HG02885 (cell line): ENCODE measurements at regions not wholly inside any gene's neighbourhood (a gene's known extent, or its start where the extent isn't known, plus 50 kb on each side); places are given as distances from the start of the nearest gene placed in this dataset.

Source experiments
- ATAC-seq: cut with Tn5 transposase; IDR thresholded peaks from one replicate; pipeline ENCODE4 v1.9.1; 2021; ENCODE audit warnings: mild to moderate bottlenecking; ENCODE audit not compliant: unreplicated experiment, poor library complexity

DNA sequence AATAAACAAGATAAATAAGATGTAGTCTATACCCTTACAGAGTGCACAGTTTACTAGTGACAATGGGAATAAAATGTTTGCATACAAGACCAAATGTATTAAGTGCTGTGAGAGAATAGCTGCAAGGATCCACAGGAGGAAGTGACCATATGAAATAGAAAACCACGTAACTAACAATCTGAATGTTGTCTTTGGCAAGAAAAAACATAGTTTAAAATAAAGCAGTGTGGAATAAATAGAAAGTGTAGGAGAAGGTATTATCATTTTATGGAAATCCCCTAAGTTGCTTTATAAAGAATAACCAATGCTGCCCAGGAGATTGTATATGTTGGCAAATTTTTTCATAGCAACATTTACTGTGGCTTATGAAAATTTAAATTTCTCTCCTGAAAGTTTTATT, 116.1 kb downstream of the PCDH7 start:
- no peak for ATAC-seq

GRCh38 chr4:30837131-30837539, 117.0 kb downstream of the PCDH7 start:
- no peak for ATAC-seq

GRCh38 chr4:30837861-30838260, 117.7 kb downstream of the PCDH7 start:
- no peak for ATAC-seq

- no peak for ATAC-seq
Observed at GRCh38 chr4:30838331-30838730, 118.2 kb downstream of the PCDH7 start.

GRCh38 chr4:30839583-30840520, 119.7 kb downstream of the PCDH7 start:
- ATAC-seq: no peak

GRCh38 chr4:30840571-30840970, 120.4 kb downstream of the PCDH7 start:
- ATAC-seq: no peak

DNA sequence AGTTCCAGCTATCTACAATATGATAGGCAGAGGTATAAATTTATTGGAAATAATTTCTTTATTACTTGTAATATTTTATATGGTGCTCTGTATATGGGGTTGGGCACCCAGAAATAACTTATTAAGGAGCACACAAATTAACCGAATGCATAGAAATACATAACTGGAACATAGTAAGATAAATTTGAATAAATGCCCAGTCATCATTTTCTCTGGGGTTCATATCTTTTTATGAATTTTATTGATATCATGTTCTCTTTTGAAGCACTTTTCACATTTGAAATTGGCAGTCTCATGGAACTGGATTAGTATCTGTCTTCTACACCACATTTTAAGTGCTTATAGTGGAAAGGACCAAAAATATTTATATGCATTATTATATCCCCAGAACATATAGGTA, 122.0 kb downstream of the PCDH7 start:
- no peak for ATAC-seq

- no peak for ATAC-seq
Observed at GRCh38 chr4:30842689-30843088, 122.5 kb downstream of the PCDH7 start.

DNA sequence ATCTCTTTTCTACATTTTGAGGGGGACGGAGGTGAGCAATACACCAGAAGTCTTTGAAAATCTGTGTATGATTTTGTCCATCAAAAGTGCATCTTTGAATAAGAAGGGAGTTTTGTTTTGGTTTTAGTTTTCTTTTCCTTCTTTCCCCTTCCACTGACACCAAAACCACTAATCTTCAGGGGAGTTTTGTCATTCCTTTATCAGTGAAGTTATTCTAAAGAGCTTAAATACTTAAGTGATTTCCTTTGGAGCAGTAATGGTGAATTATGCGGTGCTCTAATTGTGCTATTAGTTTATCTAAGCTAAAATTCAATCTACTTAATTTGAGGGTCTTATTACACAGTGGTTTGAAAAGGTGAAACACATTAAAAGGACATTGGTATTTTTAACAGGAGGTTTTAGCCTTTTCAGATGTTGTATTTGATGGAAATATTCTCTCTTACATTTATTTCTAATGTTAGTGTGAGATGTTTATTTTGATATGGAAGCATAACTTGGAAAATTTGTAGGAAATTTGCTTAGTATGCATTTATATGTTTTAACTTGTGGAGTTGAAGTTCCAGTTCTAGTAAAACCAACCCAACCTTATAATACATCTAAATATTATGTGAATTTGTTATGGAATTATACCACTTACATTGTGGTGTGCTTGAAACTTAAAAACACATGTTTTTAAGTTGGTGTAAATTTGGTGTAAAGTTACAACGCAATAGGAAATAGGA, 124.9 kb downstream of the PCDH7 start:
- no peak for ATAC-seq

- ATAC-seq: no peak
Observed at GRCh38 chr4:30847167-30847566, 127.0 kb downstream of the PCDH7 start.

GRCh38 chr4:30847958-30848357, 127.8 kb downstream of the PCDH7 start:
- ATAC-seq: no peak

- no peak for ATAC-seq
Observed at GRCh38 chr4:30854531-30854930, 134.4 kb downstream of the PCDH7 start.

DNA sequence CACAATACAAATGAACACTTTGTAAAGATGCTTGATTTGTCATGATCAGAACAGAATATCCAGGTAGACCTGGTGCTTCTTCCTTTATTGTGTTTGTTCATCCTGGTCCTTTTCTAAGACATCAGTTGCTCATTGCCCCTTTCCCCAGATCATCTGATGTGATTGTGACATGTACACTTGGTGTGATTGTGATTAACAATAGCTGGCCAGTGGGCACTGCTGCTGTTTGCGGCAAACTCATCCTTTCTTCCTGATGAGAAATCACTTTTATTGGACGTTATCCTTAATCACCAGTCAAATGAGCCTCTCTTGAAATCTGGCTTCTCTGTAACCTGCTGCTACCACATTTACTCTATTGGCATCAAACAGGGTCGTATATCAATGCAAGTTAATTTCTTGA, 135.1 kb downstream of the PCDH7 start:
- ATAC-seq: no peak

DNA sequence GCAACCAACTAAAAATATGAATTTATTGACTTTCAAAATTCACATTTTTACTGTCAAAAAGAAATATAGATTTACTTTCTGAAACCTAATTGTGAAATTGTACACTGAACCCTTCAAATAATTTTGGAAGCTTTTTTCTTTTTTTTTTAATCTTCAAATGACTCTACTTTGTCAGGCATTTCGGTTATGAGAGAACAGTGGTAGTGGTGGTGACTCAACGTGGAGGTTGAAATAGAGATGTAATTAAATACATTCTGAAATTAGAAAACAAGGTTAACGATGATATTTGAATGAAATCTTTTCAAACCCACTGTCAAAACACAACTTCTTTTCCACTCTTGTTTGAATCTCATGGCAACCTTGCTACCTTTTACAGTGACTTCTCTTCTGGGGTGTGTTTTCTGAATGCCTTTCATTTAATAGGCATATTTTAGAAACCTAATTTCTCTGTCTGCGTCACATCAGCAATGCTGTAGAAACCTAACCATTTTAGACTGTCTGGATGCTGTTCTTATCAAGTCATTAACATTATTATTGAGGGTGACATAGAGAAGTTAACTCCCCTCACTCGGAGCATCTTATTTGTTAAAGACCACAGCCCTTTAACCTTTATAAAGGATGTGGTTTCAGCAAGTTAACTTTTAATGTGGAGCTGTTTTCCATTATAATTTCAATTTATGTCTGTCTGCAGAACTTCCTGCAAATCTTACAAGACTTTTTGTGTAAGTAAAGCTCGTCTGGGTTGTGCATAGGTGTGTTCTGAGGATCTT, 136.8 kb downstream of the PCDH7 start:
- no peak for ATAC-seq

DNA sequence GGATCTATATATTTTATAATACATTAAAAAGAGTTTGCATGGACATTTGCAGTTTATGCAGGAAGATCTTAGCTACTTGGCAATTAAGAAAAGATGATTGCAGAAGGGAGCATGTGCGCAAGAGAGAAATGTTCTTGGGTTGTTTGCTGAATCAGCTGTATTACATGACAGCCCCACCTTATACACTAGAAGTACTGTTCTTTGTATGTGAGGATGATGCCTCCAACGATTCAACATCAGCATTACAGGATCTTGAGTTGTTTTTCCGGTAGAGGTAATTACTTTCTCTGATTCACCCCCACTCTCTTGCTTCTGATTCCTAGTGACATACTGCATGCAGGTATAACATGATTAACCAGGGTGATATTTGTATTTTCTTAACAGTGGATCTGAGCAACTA, 140.8 kb downstream of the PCDH7 start:
- ATAC-seq: no peak

GRCh38 chr4:30862196-30862595, 142.0 kb downstream of the PCDH7 start:
- ATAC-seq: no peak

DNA sequence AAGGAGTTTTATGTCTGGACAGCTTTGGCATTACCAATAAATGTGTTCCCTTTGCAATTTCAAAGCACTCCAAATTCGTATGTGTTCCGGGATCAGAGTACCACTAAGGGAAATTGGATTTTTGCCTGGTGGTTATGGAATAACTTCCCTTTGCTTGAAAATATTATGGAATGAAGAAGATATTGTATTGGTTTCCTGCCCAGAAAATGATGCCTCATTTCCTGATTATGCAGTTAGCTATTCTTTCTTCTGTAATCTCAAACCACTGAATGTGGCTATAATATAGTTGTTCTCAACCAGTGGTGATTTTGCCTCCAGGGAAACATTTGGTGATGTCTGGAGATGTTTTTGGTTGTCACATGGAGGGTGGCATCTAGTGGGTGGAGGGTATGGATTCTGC, 142.9 kb downstream of the PCDH7 start:
- no peak for ATAC-seq

DNA sequence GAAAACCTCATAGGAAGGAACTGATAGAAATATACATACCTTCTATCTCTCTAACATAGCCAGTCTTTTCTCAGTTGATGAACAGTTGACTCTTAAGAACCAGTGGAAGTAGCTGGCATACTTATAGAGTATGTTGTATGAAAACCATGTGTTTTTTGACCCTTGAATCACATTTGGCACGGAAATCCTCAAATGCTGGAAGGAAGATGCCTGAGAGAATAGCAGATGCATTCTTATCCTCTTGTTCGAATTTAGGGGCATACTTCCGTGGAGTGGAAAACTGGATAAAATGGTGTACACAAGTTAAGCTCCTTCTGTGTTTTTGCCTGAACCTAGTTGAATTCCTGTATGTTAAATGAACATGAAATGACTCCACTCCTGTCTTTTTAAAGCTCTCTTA, 145.5 kb downstream of the PCDH7 start:
- ATAC-seq: no peak

DNA sequence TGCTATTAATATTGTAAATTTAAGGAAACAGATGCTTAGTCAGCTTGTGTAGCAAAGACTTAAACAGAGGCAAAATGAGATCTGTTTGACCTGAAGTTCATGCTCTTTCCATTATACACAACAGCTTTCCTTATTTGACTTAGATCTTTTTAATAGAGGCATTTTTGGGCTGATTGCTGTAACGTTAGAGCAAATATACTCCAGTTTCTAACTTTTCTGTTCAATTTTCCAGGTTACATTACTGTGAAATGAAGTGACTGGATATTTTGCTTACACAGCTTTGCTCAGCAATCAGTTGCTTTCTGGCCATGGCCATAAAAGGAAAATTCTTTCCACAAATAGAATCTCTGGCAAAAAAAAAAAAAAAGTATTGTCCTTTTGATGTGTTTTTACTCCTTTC, 146.2 kb downstream of the PCDH7 start:
- ATAC-seq: no peak

- no peak for ATAC-seq
Observed at GRCh38 chr4:30866907-30867306, 146.7 kb downstream of the PCDH7 start.

DNA sequence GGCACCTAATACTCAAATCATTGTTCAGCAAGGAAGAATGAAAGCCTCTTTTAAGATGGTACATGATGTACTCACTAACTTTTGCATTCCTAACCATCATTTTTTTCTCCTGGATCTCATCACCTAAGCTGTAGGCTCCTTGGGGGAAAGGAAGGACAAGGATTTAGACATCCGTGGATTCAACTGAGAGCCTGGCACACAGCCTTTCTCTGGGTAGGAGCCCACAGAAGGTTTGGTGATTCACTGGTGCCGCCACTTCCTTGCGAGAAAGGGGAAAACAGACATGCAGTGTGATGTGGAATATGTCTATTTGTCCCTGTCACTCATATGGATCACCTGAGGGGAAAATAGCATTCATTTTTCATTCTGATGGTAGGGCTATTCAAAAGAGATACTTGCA, 147.3 kb downstream of the PCDH7 start:
- ATAC-seq: no peak
